CD4-positive, alpha-beta T cell treated with Interleukin-15 for 4 hours (primary cell): ENCODE measurements at regions not wholly inside any gene's neighbourhood (a gene's known extent, or its start where the extent isn't known, plus 50 kb on each side); places are given as distances from the start of the nearest gene placed in this dataset.

Experiments
- DNase-seq: peaks from one replicate; pipeline ENCODE4 v3.0.0-alpha.2; 2020; ENCODE audit warnings: low spot score

GRCh38 chr1:2934156-2934540, 87.1 kb upstream of the ACTRT2 start:
- DNase-seq = no peak

- no peak for DNase-seq
These were observed 86.6 kb upstream of the ACTRT2 start for GRCh38 chr1:2934642-2935081.

- DNase-seq = no peak
These were observed 86.1 kb upstream of the ACTRT2 start for GRCh38 chr1:2935184-2935583.

GRCh38 chr1:2935751-2936390, 85.4 kb upstream of the ACTRT2 start:
- no peak for DNase-seq

GRCh38 chr1:2936559-2937515, 84.4 kb upstream of the ACTRT2 start:
- no peak for DNase-seq

GRCh38 chr1:2937805-2938204, 83.5 kb upstream of the ACTRT2 start:
- DNase-seq = no peak

GRCh38 chr1:2939041-2939552, 82.2 kb upstream of the ACTRT2 start:
- DNase-seq = no peak

GRCh38 chr1:2940178-2940577, 81.1 kb upstream of the ACTRT2 start:
- DNase-seq = no peak

- no peak for DNase-seq
These were observed 80.2 kb upstream of the ACTRT2 start for GRCh38 chr1:2941040-2941439.

GRCh38 chr1:2941907-2942306, 79.4 kb upstream of the ACTRT2 start:
- DNase-seq = no peak

- no peak for DNase-seq
These were observed 78.9 kb upstream of the ACTRT2 start for GRCh38 chr1:2942410-2942809.

- no peak for DNase-seq
These were observed 77.5 kb upstream of the ACTRT2 start for GRCh38 chr1:2943686-2944260.

GRCh38 chr1:2944705-2945104, 76.6 kb upstream of the ACTRT2 start:
- no peak for DNase-seq

GRCh38 chr1:2945821-2946231, 75.4 kb upstream of the ACTRT2 start:
- DNase-seq = no peak

GRCh38 chr1:2946291-2946690, 75.0 kb upstream of the ACTRT2 start:
- DNase-seq = no peak

- DNase-seq = no peak
These were observed 74.1 kb upstream of the ACTRT2 start for GRCh38 chr1:2946999-2947690.

GRCh38 chr1:2948001-2948750, 73.1 kb upstream of the ACTRT2 start:
- no peak for DNase-seq

GRCh38 chr1:2948751-2949680, 72.3 kb upstream of the ACTRT2 start:
- DNase-seq = no peak

GRCh38 chr1:2949966-2950925, 71.0 kb upstream of the ACTRT2 start:
- no peak for DNase-seq
